ENCODE measurements at regions not wholly inside any gene's neighbourhood (a gene's known extent, or its start where the extent isn't known, plus 50 kb on each side); places are given as distances from the start of the nearest gene placed in this dataset.

- TF ChIP-seq CTCF (conservative IDR thresholded peaks at IDR 0.05; ENCODE audit: low read depth in 2 of 2), result no peak
- TF ChIP-seq CREB1 (CRISPR knock-in tag; IDR thresholded peaks at IDR 0.05; ENCODE audit: low read depth), result no peak
- no peak for TF ChIP-seq POLR2AphosphoS5 (IDR thresholded peaks at IDR 0.05; ENCODE audit: low read depth)
- TF ChIP-seq JUNB (IDR thresholded peaks at IDR 0.05; ENCODE audit: unreplicated experiment), result no peak
- no peak for TF ChIP-seq NANOG (IDR thresholded peaks at IDR 0.05; ENCODE audit: borderline replicate concordance)
- TF ChIP-seq ZNF462 (CRISPR knock-in tag; IDR thresholded peaks at IDR 0.05), result no peak
- TF ChIP-seq REST (IDR thresholded peaks at IDR 0.05; ENCODE audit: unreplicated experiment), result no peak
- TF ChIP-seq ZNF331 (CRISPR knock-in tag; IDR thresholded peaks at IDR 0.05; ENCODE audit: low read depth), result no peak
- no peak for TF ChIP-seq EZH2phosphoT487 (IDR thresholded peaks at IDR 0.05; ENCODE audit: unreplicated experiment)
- TF ChIP-seq EZH2 (IDR thresholded peaks at IDR 0.05; ENCODE audit: low read depth, unreplicated experiment), result no peak
- TF ChIP-seq ZNF114 (CRISPR knock-in tag; IDR thresholded peaks at IDR 0.05), result no peak
- no peak for TF ChIP-seq ETS1 (IDR thresholded peaks at IDR 0.05)
Measured at GRCh38 chr2:204473224-204473623, 72.1 kb upstream of the PARD3B start.

Data from GM23338 (cell line).